Caco-2 (cell line): ENCODE measurements at regions not wholly inside any gene's neighbourhood (a gene's known extent, or its start where the extent isn't known, plus 50 kb on each side); places are given as distances from the start of the nearest gene placed in this dataset.

Source experiments
- BruUV-seq: library from RNA; stranded (reverse); fragments of 400-500 nt; replicated peaks from 2 replicates; lab custom pipeline; 2021; lab: Mats Ljungman, UMichigan
- CTCF ChIA-PET: fragments of 300-600 bp; sonication (Branson Sonifier 250); formaldehyde crosslinking; loops from one replicate; lab custom pipeline; 2022; ENCODE audit warnings: antibody characterized with exemption; lab: Charles Lee
- POLR2A ChIA-PET: fragments of 300-600 bp; sonication (Branson Sonifier 250); formaldehyde crosslinking; loops from one replicate; lab custom pipeline; 2022; ENCODE audit warnings: antibody characterized with exemption; lab: Charles Lee
- DNase-seq, 2 experiments: peaks; one replicate each; pipeline versions ENCODE4 v3.0.0 to v3.0.0-alpha.2; 2020 to 2022
- H3K27me3 ChIP-seq: replicated peaks from 2 replicates; pipeline ENCODE4 v1.6.0; 2011; ENCODE audit warnings: low read length; ENCODE audit not compliant: control insufficient read depth, insufficient read depth
- H3K36me3 ChIP-seq: 2 replicates; pipeline ENCODE4 v1.5.1; 2011; ENCODE audit warnings: low read length; ENCODE audit not compliant: control insufficient read depth, insufficient read depth
- H3K4me1 ChIP-seq: fragments of 250-450 bp; sonication (Bioruptor Pico); 2 replicates; pipeline ENCODE4 v1.5.1; 2020; ENCODE audit warnings: mild to moderate bottlenecking
- H3K4me3 ChIP-seq: 2 replicates; pipeline ENCODE4 v1.5.1; 2011; ENCODE audit warnings: low read depth, mild to moderate bottlenecking, control low read depth, low read length
- H3K9me3 ChIP-seq: fragments of 250-450 bp; sonication (Bioruptor Pico); 2 replicates; pipeline ENCODE4 v1.5.1; 2020; ENCODE audit warnings: mild to moderate bottlenecking, moderate library complexity
- H3K27ac Mint-ChIP-seq: one replicate; pipeline ENCODE4 v1.8.0; 2022; ENCODE audit warnings: mixed read lengths; ENCODE audit not compliant: unreplicated experiment
- H3K27me3 Mint-ChIP-seq: one replicate; pipeline ENCODE4 v1.8.0; 2022; ENCODE audit warnings: mixed read lengths; ENCODE audit not compliant: insufficient read depth, unreplicated experiment
- H3K36me3 Mint-ChIP-seq: one replicate; pipeline ENCODE4 v1.8.0; 2022; ENCODE audit warnings: mild to moderate bottlenecking, mixed read lengths; ENCODE audit not compliant: insufficient read depth, unreplicated experiment
- H3K4me1 Mint-ChIP-seq: one replicate; pipeline ENCODE4 v1.8.0; 2022; ENCODE audit warnings: low read depth, mixed read lengths; ENCODE audit not compliant: unreplicated experiment
- H3K4me3 Mint-ChIP-seq: one replicate; pipeline ENCODE4 v1.8.0; 2022; ENCODE audit warnings: mild to moderate bottlenecking, moderate library complexity, mixed read lengths; ENCODE audit not compliant: unreplicated experiment
- H3K9me3 Mint-ChIP-seq: one replicate; pipeline ENCODE4 v1.8.0; 2022; ENCODE audit warnings: mixed read lengths; ENCODE audit not compliant: unreplicated experiment
- CTCF ChIP-seq, 2 experiments: fragments of 200-600 bp in 1 of 2; IDR thresholded peaks; 1 replicate in 1 of 2; 2 replicates in 1 of 2; pipeline versions ENCODE4 v1.5.1 to v1.8.0; 2011 to 2022; ENCODE audit warnings: antibody characterized with exemption in 1 of 2, control low read depth in 1 of 2, inconsistent platforms in 1 of 2, low read depth in 1 of 2, low read length in 1 of 2, mild to moderate bottlenecking in 1 of 2, moderate library complexity in 1 of 2; ENCODE audit not compliant: insufficient read depth in 1 of 2, severe bottlenecking in 1 of 2, unreplicated experiment in 1 of 2
- intact Hi-C: fragments of 100-400 bp; cut with micrococcal nuclease; formaldehyde crosslinking; loops from one replicate; pipeline ENCODE4 v1.10.0; 2022; ENCODE audit not compliant: unreplicated experiment

GRCh38 chr12:115817389-115817788 lies 460.1 kb downstream of the MED13L start:
- BruUV-seq: no TSS peak

GRCh38 chr12:115815924-115816323 lies 461.6 kb downstream of the MED13L start:
- Mint-ChIP-seq H3K4me3 (no peak overlapping the region), H3K36me3 (no peaks in the 10 kb centered on the region), H3K27me3 (peaks cover 3% of the 10 kb centered on the region), H3K9me3 (no peaks in the 10 kb centered on the region), H3K27ac (no peak overlapping the region), H3K4me1 (no peaks in the 10 kb centered on the region)
- no TSS peak for BruUV-seq
- ChIA-PET CTCF (no interaction called here), POLR2A (no interaction called here)
- Histone ChIP-seq H3K36me3 (no peaks in the 10 kb centered on the region), H3K9me3 (no peaks in the 10 kb centered on the region), H3K4me1 (no peaks in the 10 kb centered on the region), H3K4me3 (no peak overlapping the region), H3K27me3 (no peaks in the 10 kb centered on the region)
- TF ChIP-seq CTCF (IDR thresholded peaks at IDR 0.05; ENCODE audit: insufficient read depth in 1 of 2, low read depth in 1 of 2, low read length in 1 of 2, severe bottlenecking in 1 of 2, unreplicated experiment in 1 of 2): no peak
- DNase-seq: no peak
- intact Hi-C loops: no loop called here

More at GRCh38 chr12:115817389-115817788, 460.1 kb downstream of the MED13L start:
- Histone ChIP-seq H3K36me3 (no peaks in the 10 kb centered on the region), H3K9me3 (no peaks in the 10 kb centered on the region), H3K27me3 (no peaks in the 10 kb centered on the region), H3K4me3 (no peak overlapping the region), H3K4me1 (no peaks in the 10 kb centered on the region)
- POLR2A ChIA-PET: no interaction called here
- no peak overlapping the region for H3K4me3 Mint-ChIP-seq
- H3K27ac Mint-ChIP-seq: no peak overlapping the region
- peaks cover 3% of the 10 kb centered on the region for H3K27me3 Mint-ChIP-seq
- H3K36me3 Mint-ChIP-seq: no peaks in the 10 kb centered on the region
- no peaks in the 10 kb centered on the region for H3K9me3 Mint-ChIP-seq
- H3K4me1 Mint-ChIP-seq: no peaks in the 10 kb centered on the region
- CTCF ChIA-PET: no interaction called here
- no peak for DNase-seq
- TF ChIP-seq CTCF (IDR thresholded peaks at IDR 0.05; ENCODE audit: insufficient read depth in 1 of 2, low read depth in 1 of 2, low read length in 1 of 2, severe bottlenecking in 1 of 2, unreplicated experiment in 1 of 2): no peak
- intact Hi-C loops: no loop called here

GRCh38 chr12:115813256-115813655 lies 464.2 kb downstream of the MED13L start:
- no TSS peak for BruUV-seq
- no peak for TF ChIP-seq CTCF (IDR thresholded peaks at IDR 0.05; ENCODE audit: insufficient read depth in 1 of 2, low read depth in 1 of 2, low read length in 1 of 2, severe bottlenecking in 1 of 2, unreplicated experiment in 1 of 2)
- POLR2A ChIA-PET: no interaction called here
- DNase-seq: no peak
- H3K9me3 Mint-ChIP-seq: no peaks in the 10 kb centered on the region
- no peaks in the 10 kb centered on the region for H3K9me3 ChIP-seq
- no peaks in the 10 kb centered on the region for H3K4me1 Mint-ChIP-seq
- no peak overlapping the region for H3K27ac Mint-ChIP-seq
- intact Hi-C loops: no loop called here
- CTCF ChIA-PET: interaction anchor here (0.5 kb wide), 1 partner anchor 25 kb away, joined by 3 read pairs; no protein-coding TSS in a partner anchor
- H3K36me3 Mint-ChIP-seq: no peaks in the 10 kb centered on the region
- H3K4me3 ChIP-seq: no peak overlapping the region
- no peaks in the 10 kb centered on the region for H3K27me3 ChIP-seq
- no peaks in the 10 kb centered on the region for H3K4me1 ChIP-seq
- no peak overlapping the region for H3K4me3 Mint-ChIP-seq
- no peaks in the 10 kb centered on the region for H3K27me3 Mint-ChIP-seq
- H3K36me3 ChIP-seq: no peaks in the 10 kb centered on the region
